ENCODE measurements at regions not wholly inside any gene's neighbourhood (a gene's known extent, or its start where the extent isn't known, plus 50 kb on each side); places are given as distances from the start of the nearest gene placed in this dataset.

DNA sequence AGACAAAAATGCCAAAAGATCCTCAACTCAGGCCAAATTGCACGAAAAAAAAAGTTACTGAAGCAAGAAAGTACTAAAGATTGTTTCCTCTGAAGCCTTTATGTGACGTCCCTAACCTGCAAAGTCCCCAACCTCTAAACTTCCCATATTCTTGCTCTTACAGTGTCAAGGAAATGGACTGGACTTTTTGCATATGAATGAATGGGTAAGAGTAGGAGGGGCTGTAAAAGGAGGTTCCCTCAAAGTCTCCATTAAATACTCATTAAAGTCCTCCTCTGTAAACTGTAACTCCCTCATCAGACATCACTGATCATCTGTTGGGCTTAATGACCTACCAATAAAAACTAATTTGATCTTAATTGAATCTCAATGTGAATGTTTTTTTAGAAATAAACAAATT is 164.8 kb upstream of the STEAP1 start:
- H3K4me3 ChIP-seq (ENCODE audit: low read length) = no peak overlapping the region
- H3K4me1 ChIP-seq (ENCODE audit: low read length) = no peaks in the 10 kb centered on the region
- TF ChIP-seq, protein P1, sequence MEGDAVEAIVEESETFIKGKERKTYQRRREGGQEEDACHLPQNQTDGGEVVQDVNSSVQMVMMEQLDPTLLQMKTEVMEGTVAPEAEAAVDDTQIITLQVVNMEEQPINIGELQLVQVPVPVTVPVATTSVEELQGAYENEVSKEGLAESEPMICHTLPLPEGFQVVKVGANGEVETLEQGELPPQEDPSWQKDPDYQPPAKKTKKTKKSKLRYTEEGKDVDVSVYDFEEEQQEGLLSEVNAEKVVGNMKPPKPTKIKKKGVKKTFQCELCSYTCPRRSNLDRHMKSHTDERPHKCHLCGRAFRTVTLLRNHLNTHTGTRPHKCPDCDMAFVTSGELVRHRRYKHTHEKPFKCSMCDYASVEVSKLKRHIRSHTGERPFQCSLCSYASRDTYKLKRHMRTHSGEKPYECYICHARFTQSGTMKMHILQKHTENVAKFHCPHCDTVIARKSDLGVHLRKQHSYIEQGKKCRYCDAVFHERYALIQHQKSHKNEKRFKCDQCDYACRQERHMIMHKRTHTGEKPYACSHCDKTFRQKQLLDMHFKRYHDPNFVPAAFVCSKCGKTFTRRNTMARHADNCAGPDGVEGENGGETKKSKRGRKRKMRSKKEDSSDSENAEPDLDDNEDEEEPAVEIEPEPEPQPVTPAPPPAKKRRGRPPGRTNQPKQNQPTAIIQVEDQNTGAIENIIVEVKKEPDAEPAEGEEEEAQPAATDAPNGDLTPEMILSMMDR (IDR thresholded peaks at IDR 0.05; ENCODE audit: low read depth, low read length) = no peak
- TF ChIP-seq EZH2phosphoT487 (IDR thresholded peaks at IDR 0.05; ENCODE audit: low read depth) = no peak
- no peak overlapping the region for H3K27ac ChIP-seq (ENCODE audit: low read length)
- no peak overlapping the region for H3K9ac ChIP-seq (ENCODE audit: low read length)
- H3K36me3 ChIP-seq (replicated peaks; ENCODE audit: low read depth, low read length) = no peaks in the 10 kb centered on the region
- no peaks in the 10 kb centered on the region for H3K27me3 ChIP-seq (ENCODE audit: low read depth, low read length)
- no peaks in the 10 kb centered on the region for H3K9me3 ChIP-seq (ENCODE audit: insufficient read depth, low read length)
- H3K79me2 ChIP-seq (ENCODE audit: low read length) = no peaks in the 10 kb centered on the region
- no peaks in the 10 kb centered on the region for H4K20me1 ChIP-seq (ENCODE audit: insufficient read depth, low read length)
- no peak overlapping the region for H2AFZ ChIP-seq (ENCODE audit: low read depth, low read length)
- H3K4me2 ChIP-seq (ENCODE audit: low read length) = no peak overlapping the region

DNA sequence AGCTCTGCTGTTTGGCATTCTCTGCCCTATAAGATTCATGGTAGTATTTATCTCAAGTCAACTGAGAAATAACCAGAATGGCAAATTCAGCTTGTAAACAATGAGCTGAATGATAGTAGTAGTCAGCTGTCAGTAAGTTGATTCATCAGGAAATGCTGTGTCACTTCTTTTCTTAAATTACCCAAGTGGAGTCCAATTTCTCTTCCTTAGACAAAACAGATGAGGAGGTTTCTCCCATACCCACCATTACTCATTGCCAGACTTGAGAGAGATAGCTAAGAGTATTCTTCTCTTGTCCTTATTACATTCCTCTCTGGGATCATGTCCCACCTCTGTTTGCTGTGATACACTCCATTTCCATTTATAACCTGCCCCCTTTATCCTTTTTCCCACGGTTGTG is 159.8 kb upstream of the STEAP1 start:
- no peaks in the 10 kb centered on the region for H3K4me1 ChIP-seq (ENCODE audit: low read length)
- TF ChIP-seq, protein P1 (IDR thresholded peaks at IDR 0.05; ENCODE audit: low read depth, low read length) = no peak
- no peak for TF ChIP-seq EZH2phosphoT487 (IDR thresholded peaks at IDR 0.05; ENCODE audit: low read depth)
- H3K4me2 ChIP-seq (ENCODE audit: low read length) = no peak overlapping the region
- no peak overlapping the region for H3K4me3 ChIP-seq (ENCODE audit: low read length)
- no peaks in the 10 kb centered on the region for H3K27me3 ChIP-seq (ENCODE audit: low read depth, low read length)
- H3K9ac ChIP-seq (ENCODE audit: low read length) = no peak overlapping the region
- H4K20me1 ChIP-seq (ENCODE audit: insufficient read depth, low read length) = no peaks in the 10 kb centered on the region
- H2AFZ ChIP-seq (ENCODE audit: low read depth, low read length) = no peak overlapping the region
- no peaks in the 10 kb centered on the region for H3K79me2 ChIP-seq (ENCODE audit: low read length)
- no peaks in the 10 kb centered on the region for H3K36me3 ChIP-seq (replicated peaks; ENCODE audit: low read depth, low read length)
- no peak overlapping the region for H3K27ac ChIP-seq (ENCODE audit: low read length)
- no peaks in the 10 kb centered on the region for H3K9me3 ChIP-seq (ENCODE audit: insufficient read depth, low read length)

DNA sequence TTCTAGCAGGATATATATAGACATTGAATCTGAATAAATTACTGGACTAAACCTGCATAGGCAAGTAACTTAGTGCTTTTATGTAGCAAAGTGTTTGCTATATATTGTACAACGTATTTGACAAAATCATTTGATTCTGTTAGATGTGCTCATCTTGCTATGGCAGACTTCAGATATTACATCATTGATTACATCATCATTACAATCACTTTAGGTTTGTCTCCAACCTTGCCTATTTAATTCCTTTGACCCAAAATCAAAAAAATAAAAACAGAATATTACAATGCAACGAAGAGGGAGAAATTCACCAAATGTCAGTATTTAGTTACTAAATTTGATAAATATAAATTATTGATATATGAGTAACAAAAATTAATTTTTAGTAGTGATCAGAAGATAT is 155.7 kb upstream of the STEAP1 start:
- Histone ChIP-seq H3K4me2 (ENCODE audit: low read length) (no peak overlapping the region), H3K9me3 (ENCODE audit: insufficient read depth, low read length) (no peaks in the 10 kb centered on the region), H4K20me1 (ENCODE audit: insufficient read depth, low read length) (no peaks in the 10 kb centered on the region), H3K4me3 (ENCODE audit: low read length) (no peak overlapping the region), H3K27me3 (ENCODE audit: low read depth, low read length) (no peaks in the 10 kb centered on the region), H2AFZ (ENCODE audit: low read depth, low read length) (no peak overlapping the region), H3K9ac (ENCODE audit: low read length) (no peak overlapping the region), H3K79me2 (ENCODE audit: low read length) (no peaks in the 10 kb centered on the region), H3K4me1 (ENCODE audit: low read length) (no peaks in the 10 kb centered on the region), H3K36me3 (replicated peaks; ENCODE audit: low read depth, low read length) (no peaks in the 10 kb centered on the region), H3K27ac (ENCODE audit: low read length) (no peak overlapping the region)
- TF ChIP-seq, protein P1 (IDR thresholded peaks at IDR 0.05; ENCODE audit: low read depth, low read length) = no peak
- no peak for TF ChIP-seq EZH2phosphoT487 (IDR thresholded peaks at IDR 0.05; ENCODE audit: low read depth)

DNA sequence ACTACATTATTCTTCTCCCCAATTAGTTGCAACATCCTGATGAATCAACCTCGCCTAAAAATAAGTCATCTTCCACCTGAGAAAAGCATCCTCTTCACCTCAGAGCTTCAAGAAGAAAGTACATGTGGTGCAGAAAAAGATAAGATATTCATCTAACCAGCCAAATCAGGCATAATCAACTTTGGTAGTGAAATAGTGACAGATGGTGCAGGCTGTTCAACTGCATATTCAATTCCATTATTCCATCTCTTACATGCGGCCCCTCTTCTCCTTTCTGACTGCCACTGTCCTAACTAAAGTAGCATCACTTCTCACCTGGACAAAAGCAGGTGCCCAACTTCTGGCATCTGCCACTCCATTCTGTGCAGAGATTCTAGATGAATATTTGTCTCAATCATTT is 148.4 kb upstream of the STEAP1 start:
- Histone ChIP-seq H3K9me3 (ENCODE audit: insufficient read depth, low read length) (no peaks in the 10 kb centered on the region), H2AFZ (ENCODE audit: low read depth, low read length) (no peak overlapping the region), H4K20me1 (ENCODE audit: insufficient read depth, low read length) (no peaks in the 10 kb centered on the region), H3K4me2 (ENCODE audit: low read length) (no peak overlapping the region), H3K9ac (ENCODE audit: low read length) (no peak overlapping the region), H3K36me3 (replicated peaks; ENCODE audit: low read depth, low read length) (no peaks in the 10 kb centered on the region), H3K27me3 (ENCODE audit: low read depth, low read length) (no peaks in the 10 kb centered on the region), H3K79me2 (ENCODE audit: low read length) (no peaks in the 10 kb centered on the region), H3K4me1 (ENCODE audit: low read length) (no peaks in the 10 kb centered on the region), H3K27ac (ENCODE audit: low read length) (no peak overlapping the region), H3K4me3 (ENCODE audit: low read length) (no peak overlapping the region)
- no peak for TF ChIP-seq EZH2phosphoT487 (IDR thresholded peaks at IDR 0.05; ENCODE audit: low read depth)
- TF ChIP-seq, protein P1 (IDR thresholded peaks at IDR 0.05; ENCODE audit: low read depth, low read length) = no peak

Measured in OCI-LY3 (cell line).